ENCODE measurements at regions not wholly inside any gene's neighbourhood (a gene's known extent, or its start where the extent isn't known, plus 50 kb on each side); places are given as distances from the start of the nearest gene placed in this dataset.

GRCh38 chr5:57791875-57792274 lies 309.3 kb upstream of the ACTBL2 start:
- no peak for FAIRE-seq
- no peaks in the 10 kb centered on the region for H4K20me1 ChIP-seq (ENCODE audit: control insufficient read depth, extremely low read depth, insufficient read depth, low read length)
- no peaks in the 10 kb centered on the region for H3K36me3 ChIP-seq (ENCODE audit: control insufficient read depth in 2 of 2, extremely low read depth in 1 of 2, insufficient read depth in 2 of 2, low read length in 2 of 2)
- no peaks in the 10 kb centered on the region for H3K79me2 ChIP-seq (ENCODE audit: control insufficient read depth, insufficient read depth, low read length)
- no peaks in the 10 kb centered on the region for H3K9me3 ChIP-seq (ENCODE audit: control insufficient read depth, low read depth, low read length)
- TF ChIP-seq EZH2 (IDR thresholded peaks at IDR 0.05; ENCODE audit: low read length), result no peak
- TF ChIP-seq CTCF (optimal IDR thresholded peaks at IDR 0.05 in 1 of 3, IDR thresholded peaks at IDR 0.05 in 1 of 3, conservative IDR thresholded peaks at IDR 0.05 in 1 of 3; ENCODE audit: extremely low read depth in 1 of 3, insufficient read depth in 2 of 3, low read length in 3 of 3), result no peak
- no peaks in the 10 kb centered on the region for H3K4me1 ChIP-seq (ENCODE audit: control insufficient read depth, extremely low read depth, insufficient read depth, low read length)
- no peaks in the 10 kb centered on the region for H3K9me1 ChIP-seq (ENCODE audit: control insufficient read depth, extremely low read depth, insufficient read depth, low read length)
- no peak for DNase-seq (ENCODE audit: low read depth, low spot score)
- no peak overlapping the region for H3K4me3 ChIP-seq (ENCODE audit: control insufficient read depth in 2 of 3, extremely low read depth in 1 of 3, insufficient read depth in 2 of 3, low read depth in 1 of 3, low read length in 3 of 3)
- H3K27ac ChIP-seq (ENCODE audit: control insufficient read depth, insufficient read depth, low read length), result no peak overlapping the region
- no peak overlapping the region for H3K9ac ChIP-seq (ENCODE audit: control insufficient read depth, extremely low read depth, insufficient read depth, low read length)
- no peaks in the 10 kb centered on the region for H3K27me3 ChIP-seq (ENCODE audit: control insufficient read depth, extremely low read depth, insufficient read depth, low read length)
- dilution Hi-C loops (cut with MboI; ENCODE audit: extremely low pct_ligation_motif_present, low sequenced_read_pairs), result no loop called here
- no peak overlapping the region for H3K4me2 ChIP-seq (ENCODE audit: control insufficient read depth, extremely low read depth, insufficient read depth, low read depth, low read length)
- no peak overlapping the region for H2AFZ ChIP-seq (ENCODE audit: control insufficient read depth, low read length)

- Histone ChIP-seq H3K4me2 (ENCODE audit: control insufficient read depth, extremely low read depth, insufficient read depth, low read depth, low read length) (no peak overlapping the region), H3K9me1 (ENCODE audit: control insufficient read depth, extremely low read depth, insufficient read depth, low read length) (no peaks in the 10 kb centered on the region), H3K27me3 (ENCODE audit: control insufficient read depth, extremely low read depth, insufficient read depth, low read length) (no peaks in the 10 kb centered on the region), H3K9me3 (ENCODE audit: control insufficient read depth, low read depth, low read length) (no peaks in the 10 kb centered on the region), H3K79me2 (ENCODE audit: control insufficient read depth, insufficient read depth, low read length) (no peaks in the 10 kb centered on the region), H4K20me1 (ENCODE audit: control insufficient read depth, extremely low read depth, insufficient read depth, low read length) (no peaks in the 10 kb centered on the region), H3K27ac (ENCODE audit: control insufficient read depth, insufficient read depth, low read length) (no peak overlapping the region), H3K4me3 (ENCODE audit: control insufficient read depth in 2 of 3, extremely low read depth in 1 of 3, insufficient read depth in 2 of 3, low read depth in 1 of 3, low read length in 3 of 3) (no peak overlapping the region), H3K4me1 (ENCODE audit: control insufficient read depth, extremely low read depth, insufficient read depth, low read length) (no peaks in the 10 kb centered on the region), H2AFZ (ENCODE audit: control insufficient read depth, low read length) (no peak overlapping the region), H3K9ac (ENCODE audit: control insufficient read depth, extremely low read depth, insufficient read depth, low read length) (no peak overlapping the region), H3K36me3 (ENCODE audit: control insufficient read depth in 2 of 2, extremely low read depth in 1 of 2, insufficient read depth in 2 of 2, low read length in 2 of 2) (no peaks in the 10 kb centered on the region)
- no peak for TF ChIP-seq CTCF (optimal IDR thresholded peaks at IDR 0.05 in 1 of 3, IDR thresholded peaks at IDR 0.05 in 1 of 3, conservative IDR thresholded peaks at IDR 0.05 in 1 of 3; ENCODE audit: extremely low read depth in 1 of 3, insufficient read depth in 2 of 3, low read length in 3 of 3)
- TF ChIP-seq EZH2 (IDR thresholded peaks at IDR 0.05; ENCODE audit: low read length), result no peak
- no peak for DNase-seq (ENCODE audit: low read depth, low spot score)
- dilution Hi-C loops (cut with MboI; ENCODE audit: extremely low pct_ligation_motif_present, low sequenced_read_pairs), result no loop called here
- no peak for FAIRE-seq
Observed at GRCh38 chr5:57785946-57786345, 303.3 kb upstream of the ACTBL2 start.
